Effector CD8-positive, alpha-beta T cell (primary cell): ENCODE measurements at regions not wholly inside any gene's neighbourhood (a gene's known extent, or its start where the extent isn't known, plus 50 kb on each side); places are given as distances from the start of the nearest gene placed in this dataset.
"Not testable (repeated sequence)": the region's sequence is repeated elsewhere in the genome, so short reads cannot be mapped to it uniquely, and the experiment has no call there.

Source experiments
- DNase-seq: peaks from one replicate; lab custom pipeline; 2025; lab: John Stamatoyannopoulos, UW

DNA sequence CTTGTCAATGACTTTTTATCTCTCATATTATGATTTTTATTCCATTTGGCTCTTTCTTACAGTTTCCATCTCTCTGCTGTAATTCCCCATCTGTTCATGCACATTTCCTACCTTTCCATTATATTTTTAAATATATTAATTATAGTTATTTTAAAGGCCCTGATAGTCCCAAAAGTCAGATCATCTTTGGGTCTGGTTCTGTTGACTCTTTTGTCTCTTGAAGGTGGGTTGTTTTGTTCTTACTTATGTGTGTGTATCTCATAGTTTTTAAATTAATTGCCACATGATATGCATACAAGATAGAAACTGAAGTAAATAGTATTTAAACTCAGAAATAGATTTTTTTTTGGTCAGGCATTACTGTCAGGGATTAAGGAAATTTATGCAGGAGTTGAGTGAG is 178.0 kb upstream of the AJAP1 start:
- DNase-seq = no peak

GRCh38 chr1:4481451-4481850 is 173.0 kb upstream of the AJAP1 start:
- no peak for DNase-seq

GRCh38 chr1:4482526-4482925 is 171.9 kb upstream of the AJAP1 start:
- no peak for DNase-seq

GRCh38 chr1:4483021-4483625 is 171.3 kb upstream of the AJAP1 start:
- DNase-seq = no peak

DNA sequence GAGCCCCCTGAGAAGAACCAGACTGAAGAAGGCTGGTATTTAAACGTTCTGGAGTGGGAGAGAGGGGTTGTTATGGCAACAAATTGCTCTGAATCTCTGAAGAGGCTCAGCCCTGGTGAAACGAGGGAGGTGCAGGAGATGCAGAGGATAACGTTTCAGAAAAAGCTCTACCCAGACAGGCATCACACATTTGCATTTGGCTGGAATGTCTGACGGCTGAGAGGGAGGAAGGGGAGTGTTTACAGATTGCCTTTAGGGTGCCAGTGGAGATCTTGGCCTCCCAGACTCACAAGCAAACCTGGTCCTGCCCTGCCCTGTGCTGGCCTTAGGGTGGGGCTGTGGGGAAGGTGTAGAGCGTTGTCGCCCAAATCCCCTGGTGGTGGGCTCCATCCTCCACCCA is 169.0 kb upstream of the AJAP1 start:
- DNase-seq = no peak

DNA sequence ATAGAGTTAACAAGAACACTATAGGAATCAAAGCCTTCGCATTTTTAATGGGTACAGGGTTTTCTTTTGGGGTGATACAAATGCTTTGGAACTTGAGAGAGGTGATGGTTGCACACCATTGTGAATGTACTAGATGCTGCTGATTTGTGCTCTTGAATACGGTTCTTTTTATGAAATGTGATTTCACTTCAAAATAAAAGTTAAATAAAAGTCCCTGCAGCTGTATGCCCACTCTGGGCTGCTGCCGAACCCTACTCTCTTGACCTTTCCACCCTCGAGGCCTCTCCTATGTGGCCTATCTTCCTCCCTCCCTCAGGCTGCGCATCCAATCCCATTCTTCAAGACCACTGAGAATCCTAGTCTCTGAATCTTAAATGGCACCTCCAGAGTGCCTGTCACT is 168.5 kb upstream of the AJAP1 start:
- no peak for DNase-seq

DNA sequence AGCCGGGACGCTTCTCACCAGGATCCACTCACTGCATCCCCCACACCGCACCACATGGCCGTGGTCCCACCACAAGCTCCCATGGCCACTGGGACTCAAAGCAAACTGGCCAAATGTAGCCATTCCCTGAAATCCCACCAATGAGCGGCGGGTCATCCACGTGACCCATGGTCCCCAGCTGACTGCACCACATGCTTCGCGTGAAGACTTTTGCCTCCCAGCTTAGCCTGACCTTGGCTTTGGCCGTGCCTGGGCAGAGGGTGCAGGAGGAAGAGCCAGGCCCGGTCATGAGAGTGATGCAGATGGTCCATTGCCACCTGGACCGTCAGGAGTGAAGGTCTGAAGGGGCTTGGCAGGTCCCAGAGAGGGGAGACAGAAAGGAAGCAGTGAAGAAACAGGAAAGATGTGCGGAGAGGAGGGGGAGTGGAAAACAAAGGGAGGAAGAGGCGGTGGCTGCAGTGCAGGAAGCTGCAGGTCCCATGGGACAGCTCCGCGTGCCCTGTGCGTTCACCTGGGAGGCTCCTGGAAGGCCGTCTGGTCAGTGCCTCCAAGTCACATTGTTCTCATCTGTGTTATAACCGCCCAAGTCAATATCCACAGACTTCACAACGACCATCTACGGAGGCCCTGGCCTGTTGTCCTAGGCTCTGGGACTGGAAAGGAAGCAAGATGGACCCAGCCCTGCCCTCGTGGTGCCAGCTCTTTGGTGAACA is 167.8 kb upstream of the AJAP1 start:
- DNase-seq = no peak

GRCh38 chr1:4488018-4488417 is 166.4 kb upstream of the AJAP1 start:
- DNase-seq = no peak

DNA sequence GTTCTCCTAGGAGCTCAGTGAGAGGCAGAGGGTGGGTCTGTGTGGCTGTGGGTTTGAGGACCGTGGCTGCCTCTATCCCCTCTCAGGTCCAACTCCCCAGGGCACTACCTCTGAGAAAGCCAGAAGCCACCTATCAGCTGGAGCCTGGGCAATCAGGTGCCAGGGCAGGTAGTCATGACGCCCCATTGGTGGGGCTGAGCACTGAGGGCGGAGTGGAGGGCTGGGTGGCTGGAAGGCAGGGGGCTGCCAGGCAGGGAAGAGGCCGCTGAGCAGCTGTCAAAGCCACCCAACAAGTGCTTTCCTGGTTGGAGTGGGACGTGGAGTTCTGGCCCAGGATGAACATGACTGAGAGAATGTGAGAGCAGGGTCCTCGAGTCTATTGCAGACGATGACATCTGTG is 164.9 kb upstream of the AJAP1 start:
- DNase-seq = no peak

- not testable (repeated sequence) for DNase-seq
Measured at GRCh38 chr1:4489992-4490391, 164.4 kb upstream of the AJAP1 start.

- DNase-seq = no peak
Measured at GRCh38 chr1:4494027-4494426, 160.4 kb upstream of the AJAP1 start.

DNA sequence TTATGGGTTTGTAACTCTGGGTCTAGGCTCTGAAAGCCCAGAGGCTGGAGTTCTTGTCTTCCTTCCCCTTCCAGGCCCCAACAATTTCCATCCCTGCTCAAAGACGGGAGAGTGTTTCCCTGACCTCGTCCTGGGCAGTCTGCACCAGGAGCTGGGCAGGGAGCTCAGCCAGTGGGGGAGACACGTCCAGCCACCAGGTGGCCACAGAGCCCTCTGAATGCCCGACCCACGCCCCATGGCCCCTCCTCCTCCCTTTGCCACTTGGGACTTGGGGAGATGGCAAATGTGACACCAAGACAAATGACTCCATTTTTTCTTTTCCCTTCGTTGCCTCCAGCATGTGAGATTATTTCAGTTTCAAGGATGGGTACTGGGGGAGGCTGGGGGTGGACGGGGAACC is 159.9 kb upstream of the AJAP1 start:
- DNase-seq = no peak

- DNase-seq = no peak
Measured at GRCh38 chr1:4495809-4496208, 158.6 kb upstream of the AJAP1 start.

GRCh38 chr1:4500441-4500840 is 154.0 kb upstream of the AJAP1 start:
- DNase-seq = no peak

GRCh38 chr1:4506591-4506990 is 147.8 kb upstream of the AJAP1 start:
- no peak for DNase-seq

DNA sequence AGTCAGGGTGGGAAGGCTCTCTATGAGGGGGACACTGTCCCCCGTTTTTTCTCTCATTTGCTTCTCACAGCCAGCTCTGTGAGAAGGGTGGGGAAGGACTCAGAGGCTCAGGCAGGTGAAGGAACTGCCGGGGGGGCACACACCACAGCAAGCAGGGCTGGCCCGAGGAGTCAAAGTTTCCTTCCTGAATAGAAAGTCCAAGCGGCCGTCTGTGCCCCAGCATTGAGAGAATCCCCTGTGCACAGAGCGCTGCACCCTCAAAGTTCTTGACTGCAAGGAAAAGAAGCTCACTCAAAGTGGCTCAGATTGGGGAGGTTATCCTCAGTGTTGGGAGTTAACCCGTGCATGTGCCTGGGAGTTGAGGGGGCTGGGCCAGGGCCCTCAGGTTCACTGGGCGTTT is 145.2 kb upstream of the AJAP1 start:
- no peak for DNase-seq

DNA sequence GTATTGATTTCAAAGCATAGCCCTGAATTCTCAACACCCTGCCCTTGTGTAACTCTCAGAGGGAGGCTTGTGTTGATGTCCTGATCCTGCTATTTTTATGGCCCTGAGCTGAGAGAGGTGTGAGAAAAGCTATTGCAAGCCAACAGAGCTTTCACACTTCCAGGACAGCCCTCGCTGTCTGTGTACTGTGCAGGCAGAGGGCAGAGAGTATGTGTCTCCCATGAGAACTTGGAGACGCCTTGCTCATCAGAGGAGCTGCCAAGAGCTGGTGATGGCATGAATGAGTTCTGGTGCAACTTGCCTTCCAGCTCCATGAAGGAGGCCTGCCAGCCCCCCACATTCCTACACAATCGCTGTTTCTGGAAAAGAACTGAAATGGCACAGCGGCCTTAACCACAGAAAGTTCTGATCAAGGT is 144.1 kb upstream of the AJAP1 start:
- DNase-seq = no peak

- DNase-seq = no peak
Measured at GRCh38 chr1:4511374-4511773, 143.0 kb upstream of the AJAP1 start.

- no peak for DNase-seq
Measured at GRCh38 chr1:4512636-4513035, 141.8 kb upstream of the AJAP1 start.

- no peak for DNase-seq
Measured at GRCh38 chr1:4513685-4514084, 140.7 kb upstream of the AJAP1 start.

- DNase-seq = no peak
Measured at GRCh38 chr1:4515727-4516289, 138.6 kb upstream of the AJAP1 start.

- no peak for DNase-seq
Measured at GRCh38 chr1:4516596-4516995, 137.8 kb upstream of the AJAP1 start.

DNA sequence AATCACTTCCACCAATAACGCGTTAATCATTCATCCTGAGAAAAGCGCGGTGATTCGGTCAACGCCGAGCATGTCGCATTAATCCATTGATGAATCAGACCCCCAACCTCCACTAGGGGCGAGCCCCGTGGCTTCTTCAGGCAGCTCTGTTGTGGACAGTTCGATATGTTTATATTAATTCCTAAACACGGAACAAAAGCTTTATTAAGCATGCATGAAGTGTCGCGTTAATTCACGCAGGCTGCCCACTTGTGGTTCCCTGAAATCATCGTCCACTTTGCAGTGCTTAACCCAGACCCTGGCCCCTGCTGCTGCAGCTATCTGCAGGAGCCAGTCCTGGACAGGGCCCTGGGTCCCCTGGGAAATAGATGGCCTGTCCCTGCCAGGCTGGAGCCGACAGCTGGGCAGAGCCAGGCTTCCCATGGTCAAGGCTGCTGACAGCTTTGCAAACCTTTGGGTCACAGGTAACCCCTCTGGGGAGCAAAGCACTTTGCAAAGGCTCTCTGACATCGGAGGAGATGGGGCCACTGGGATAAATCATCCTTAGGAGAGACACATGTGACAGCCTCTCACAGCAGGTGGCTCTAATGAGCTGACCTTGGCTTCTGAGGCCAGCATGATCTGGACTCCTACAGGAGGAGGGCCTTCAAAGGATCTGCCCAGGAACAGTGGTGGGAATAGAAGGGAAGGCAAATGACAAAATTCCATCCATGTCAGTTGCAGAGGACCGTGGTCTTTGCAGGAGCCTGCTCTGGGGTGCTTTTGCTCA is 137.0 kb upstream of the AJAP1 start:
- no peak for DNase-seq
